Neuronal stem cell (in vitro differentiated cells): ENCODE measurements at regions not wholly inside any gene's neighbourhood (a gene's known extent, or its start where the extent isn't known, plus 50 kb on each side); places are given as distances from the start of the nearest gene placed in this dataset.
"Not testable (repeated sequence)": the region's sequence is repeated elsewhere in the genome, so short reads cannot be mapped to it uniquely, and the experiment has no call there.

Experiments
- DNase-seq: peaks from one replicate; pipeline ENCODE4 v3.0.0-alpha.2; 2013; ENCODE audit warnings: low spot score
- H2AFZ ChIP-seq: one replicate; pipeline ENCODE4 v1.6.1; 2013; ENCODE audit warnings: mild to moderate bottlenecking, low read length, inconsistent platforms
- H2AK5ac ChIP-seq: 2 replicates; pipeline ENCODE4 v1.6.1; 2013; ENCODE audit warnings: low read depth, mild to moderate bottlenecking, inconsistent platforms, low read length, moderate library complexity, mixed read lengths
- H2BK120ac ChIP-seq: 2 replicates; pipeline ENCODE4 v1.6.1; 2013; ENCODE audit warnings: low read depth, mild to moderate bottlenecking, inconsistent platforms, low read length, moderate library complexity, mixed read lengths
- H2BK12ac ChIP-seq: one replicate; pipeline ENCODE4 v1.6.1; 2013; ENCODE audit warnings: low read length, inconsistent platforms
- H2BK15ac ChIP-seq: 2 replicates; pipeline ENCODE4 v1.6.1; 2013; ENCODE audit warnings: mild to moderate bottlenecking, low read length, inconsistent platforms, mixed read lengths
- H2BK5ac ChIP-seq: one replicate; pipeline ENCODE4 v1.6.1; 2013; ENCODE audit warnings: inconsistent platforms, mild to moderate bottlenecking, low read length, moderate library complexity
- H3K14ac ChIP-seq: one replicate; pipeline ENCODE4 v1.6.1; 2013; ENCODE audit warnings: low read length, inconsistent platforms
- H3K18ac ChIP-seq: 2 replicates; pipeline ENCODE4 v1.6.1; 2013; ENCODE audit warnings: low read length, inconsistent platforms
- H3K23ac ChIP-seq: 2 replicates; pipeline ENCODE4 v1.6.1; 2013; ENCODE audit warnings: low read depth, mild to moderate bottlenecking, mixed read lengths, low read length, inconsistent platforms; ENCODE audit not compliant: poor library complexity
- H3K27ac ChIP-seq: replicated peaks from 3 replicates; pipeline ENCODE4 v1.5.1; 2013; ENCODE audit warnings: low read length, inconsistent platforms
- H3K27me3 ChIP-seq, 3 experiments: 2 replicates each; pipeline ENCODE4 v1.6.1; 2013; ENCODE audit warnings: low read length in 3 of 3, mild to moderate bottlenecking in 2 of 3, inconsistent platforms in 1 of 3, low read depth in 1 of 3, mixed read lengths in 1 of 3, moderate library complexity in 1 of 3; ENCODE audit not compliant: control insufficient read depth in 3 of 3, insufficient read depth in 3 of 3
- H3K36me3 ChIP-seq, 2 donors: replicated peaks in 1 of 2; 2 replicates each; pipeline ENCODE4 v1.6.1; 2013; ENCODE audit warnings: low read length in 2 of 2; ENCODE audit not compliant: control insufficient read depth in 2 of 2, insufficient read depth in 2 of 2
- H3K4ac ChIP-seq: 2 replicates; pipeline ENCODE4 v1.6.1; 2013; ENCODE audit warnings: inconsistent platforms, mild to moderate bottlenecking, low read length, moderate library complexity
- H3K4me1 ChIP-seq, 2 donors: 1 replicate in 1 of 2; 2 replicates in 1 of 2; pipeline ENCODE4 v1.6.1; 2013; ENCODE audit warnings: low read length in 2 of 2, low read depth in 1 of 2; ENCODE audit not compliant: control insufficient read depth in 2 of 2, insufficient read depth in 1 of 2
- H3K4me2 ChIP-seq: one replicate; pipeline ENCODE4 v1.6.1; 2013; ENCODE audit warnings: mild to moderate bottlenecking, low read length, inconsistent platforms; ENCODE audit not compliant: insufficient read depth, poor library complexity, severe bottlenecking
- H3K4me3 ChIP-seq, 2 donors: 2 replicates each; pipeline ENCODE4 v1.5.1; 2013; ENCODE audit warnings: low read length in 2 of 2, mild to moderate bottlenecking in 2 of 2, inconsistent platforms in 1 of 2, moderate library complexity in 1 of 2
- H3K79me1 ChIP-seq: one replicate; pipeline ENCODE4 v1.6.1; 2013; ENCODE audit warnings: low read depth, mild to moderate bottlenecking, inconsistent platforms, low read length, moderate library complexity
- H3K9ac ChIP-seq: one replicate; pipeline ENCODE4 v1.6.1; 2013; ENCODE audit warnings: mild to moderate bottlenecking, low read depth, low read length, inconsistent platforms; ENCODE audit not compliant: poor library complexity
- H3K9me3 ChIP-seq, 2 donors: replicated peaks in 1 of 2; 2 replicates each; pipeline versions ENCODE3 to v1.6.1; 2013; ENCODE audit warnings: low read length in 2 of 2, mild to moderate bottlenecking in 2 of 2, inconsistent platforms in 1 of 2, low read depth in 1 of 2, mixed read lengths in 1 of 2, moderate library complexity in 1 of 2; ENCODE audit not compliant: control insufficient read depth in 2 of 2, insufficient read depth in 1 of 2
- H4K8ac ChIP-seq: one replicate; pipeline ENCODE4 v1.6.1; 2013; ENCODE audit warnings: low read depth, mild to moderate bottlenecking, inconsistent platforms, low read length, moderate library complexity
- H4K91ac ChIP-seq: one replicate; pipeline ENCODE4 v1.6.1; 2013; ENCODE audit warnings: low read length, low read depth, mild to moderate bottlenecking, inconsistent platforms; ENCODE audit not compliant: poor library complexity
- WGBS, 2 donors: extraction: QIAGEN DNeasy Blood & Tissue Kit; methylation state at CpG; one replicate each; pipeline ENCODE4 v1.1.7; 2013; ENCODE audit warnings: missing lambda C conversion rate in 2 of 2, mixed read lengths in 1 of 2; ENCODE audit not compliant: insufficient read length in 2 of 2, insufficient replicate concordance in 1 of 2; ENCODE audit errors: extremely low coverage in 2 of 2; 5-methylcytosine and 5-hydroxymethylcytosine counted together

GRCh38 chr13:65922846-65923245 lies 1307.3 kb downstream of the PCDH9 start:
- not testable (repeated sequence) for H2BK5ac ChIP-seq, H2BK15ac ChIP-seq, DNase-seq, H3K4ac ChIP-seq, H3K18ac ChIP-seq, H3K4me2 ChIP-seq, H2AK5ac ChIP-seq, H2BK120ac ChIP-seq, H2AFZ ChIP-seq, H2BK12ac ChIP-seq, H4K8ac ChIP-seq, H3K27me3 ChIP-seq, H3K14ac ChIP-seq, H3K79me1 ChIP-seq, H3K9me3 ChIP-seq, H4K91ac ChIP-seq, H3K36me3 ChIP-seq, H3K9ac ChIP-seq, H3K27ac ChIP-seq, H3K4me1 ChIP-seq, H3K23ac ChIP-seq, H3K4me3 ChIP-seq
- WGBS, 2 donors: no CpG with 5 or more reads among the region's 4 CpGs

GRCh38 chr13:65921933-65922332 lies 1308.2 kb downstream of the PCDH9 start:
- no peaks in the 10 kb centered on the region for H3K9me3 ChIP-seq
- no peak overlapping the region for H3K9ac ChIP-seq
- no peak overlapping the region for H3K23ac ChIP-seq
- no peak overlapping the region for H3K4me3 ChIP-seq
- no peak overlapping the region for H2AK5ac ChIP-seq
- H4K91ac ChIP-seq: no peak overlapping the region
- H3K27ac ChIP-seq: no peak overlapping the region
- no peak overlapping the region for H2BK12ac ChIP-seq
- no peak for DNase-seq
- H3K4me2 ChIP-seq: no peak overlapping the region
- no peak overlapping the region for H2BK120ac ChIP-seq
- H3K27me3 ChIP-seq: no peaks in the 10 kb centered on the region
- no peak overlapping the region for H2BK15ac ChIP-seq
- no peak overlapping the region for H4K8ac ChIP-seq
- H3K79me1 ChIP-seq: no peaks in the 10 kb centered on the region
- H3K4ac ChIP-seq: no peak overlapping the region
- no peak overlapping the region for H3K14ac ChIP-seq
- H2AFZ ChIP-seq: no peak overlapping the region
- H3K36me3 ChIP-seq: no peaks in the 10 kb centered on the region
- H2BK5ac ChIP-seq: no peak overlapping the region
- no peak overlapping the region for H3K18ac ChIP-seq
- no CpG with 5 or more reads among the region's 2 CpGs for WGBS, 2 donors
- H3K4me1 ChIP-seq: no peaks in the 10 kb centered on the region

GRCh38 chr13:65917731-65918130 lies 1312.4 kb downstream of the PCDH9 start:
- no peak overlapping the region for H3K9ac ChIP-seq
- H3K36me3 ChIP-seq: no peaks in the 10 kb centered on the region
- H3K4me2 ChIP-seq: no peak overlapping the region
- H2BK15ac ChIP-seq: no peak overlapping the region
- H4K8ac ChIP-seq: no peak overlapping the region
- WGBS, 2 donors: no CpG with 5 or more reads among the region's 3 CpGs
- no peak overlapping the region for H2BK12ac ChIP-seq
- H4K91ac ChIP-seq: no peak overlapping the region
- H3K27me3 ChIP-seq: no peaks in the 10 kb centered on the region
- H3K9me3 ChIP-seq: no peaks in the 10 kb centered on the region
- no peak overlapping the region for H3K27ac ChIP-seq
- H2AFZ ChIP-seq: no peak overlapping the region
- H2AK5ac ChIP-seq: no peak overlapping the region
- no peak overlapping the region for H3K23ac ChIP-seq
- H3K18ac ChIP-seq: no peak overlapping the region
- no peak overlapping the region for H2BK120ac ChIP-seq
- H3K4me1 ChIP-seq: no peaks in the 10 kb centered on the region
- H2BK5ac ChIP-seq: no peak overlapping the region
- H3K14ac ChIP-seq: no peak overlapping the region
- H3K4ac ChIP-seq: no peak overlapping the region
- no peak for DNase-seq
- H3K4me3 ChIP-seq: no peak overlapping the region
- H3K79me1 ChIP-seq: no peaks in the 10 kb centered on the region

- Histone ChIP-seq H3K79me1 (no peaks in the 10 kb centered on the region), H3K9ac (no peak overlapping the region), H3K4me3 (no peak overlapping the region), H3K4me1 (no peaks in the 10 kb centered on the region), H4K8ac (no peak overlapping the region), H3K9me3 (no peaks in the 10 kb centered on the region), H2BK15ac (no peak overlapping the region), H3K23ac (no peak overlapping the region), H4K91ac (no peak overlapping the region), H3K14ac (no peak overlapping the region), H3K18ac (no peak overlapping the region), H3K4me2 (no peak overlapping the region), H2AK5ac (no peak overlapping the region), H2AFZ (peak overlapping the region; percentile 4), H3K36me3 (no peaks in the 10 kb centered on the region), H2BK120ac (no peak overlapping the region), H2BK12ac (no peak overlapping the region), H3K27me3 (no peaks in the 10 kb centered on the region), H2BK5ac (no peak overlapping the region), H3K27ac (no peak overlapping the region), H3K4ac (no peak overlapping the region)
- WGBS, 2 donors: no CpG with 5 or more reads among the region's 1 CpG
- DNase-seq: no peak
Measured at GRCh38 chr13:65915195-65915594, 1314.9 kb downstream of the PCDH9 start.
